ENCODE measurements at regions not wholly inside any gene's neighbourhood (a gene's known extent, or its start where the extent isn't known, plus 50 kb on each side); places are given as distances from the start of the nearest gene placed in this dataset.

DNA sequence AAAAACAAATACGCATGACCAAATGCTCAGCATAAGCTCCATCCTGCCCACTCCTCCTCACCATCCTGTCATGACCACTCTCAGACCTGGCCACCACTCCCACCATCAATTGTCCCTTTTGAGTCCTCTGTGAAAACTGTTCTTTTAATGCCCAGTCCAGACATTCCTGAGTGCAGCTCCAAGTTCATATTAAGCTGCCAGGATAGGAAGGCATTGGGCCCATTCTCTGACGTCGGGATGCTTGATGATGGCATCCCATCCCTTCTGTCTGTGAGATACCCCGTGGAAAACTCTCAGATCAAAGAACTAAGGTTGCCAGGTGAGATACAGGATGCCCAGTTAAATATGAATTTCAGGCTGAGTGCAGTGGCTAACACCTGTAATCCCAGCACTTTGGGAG lies 89.9 kb upstream of the KIF5B start:
- TF ChIP-seq POLR2A (IDR thresholded peaks at IDR 0.05), result no peak
- TF ChIP-seq, protein P1, sequence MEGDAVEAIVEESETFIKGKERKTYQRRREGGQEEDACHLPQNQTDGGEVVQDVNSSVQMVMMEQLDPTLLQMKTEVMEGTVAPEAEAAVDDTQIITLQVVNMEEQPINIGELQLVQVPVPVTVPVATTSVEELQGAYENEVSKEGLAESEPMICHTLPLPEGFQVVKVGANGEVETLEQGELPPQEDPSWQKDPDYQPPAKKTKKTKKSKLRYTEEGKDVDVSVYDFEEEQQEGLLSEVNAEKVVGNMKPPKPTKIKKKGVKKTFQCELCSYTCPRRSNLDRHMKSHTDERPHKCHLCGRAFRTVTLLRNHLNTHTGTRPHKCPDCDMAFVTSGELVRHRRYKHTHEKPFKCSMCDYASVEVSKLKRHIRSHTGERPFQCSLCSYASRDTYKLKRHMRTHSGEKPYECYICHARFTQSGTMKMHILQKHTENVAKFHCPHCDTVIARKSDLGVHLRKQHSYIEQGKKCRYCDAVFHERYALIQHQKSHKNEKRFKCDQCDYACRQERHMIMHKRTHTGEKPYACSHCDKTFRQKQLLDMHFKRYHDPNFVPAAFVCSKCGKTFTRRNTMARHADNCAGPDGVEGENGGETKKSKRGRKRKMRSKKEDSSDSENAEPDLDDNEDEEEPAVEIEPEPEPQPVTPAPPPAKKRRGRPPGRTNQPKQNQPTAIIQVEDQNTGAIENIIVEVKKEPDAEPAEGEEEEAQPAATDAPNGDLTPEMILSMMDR (IDR thresholded peaks at IDR 0.05), result no peak

Measured in heart left ventricle (tissue), 13 donors.